DMS153 treated with DMSO at 0.1 percent for 48 hours (cell line): ENCODE measurements at regions not wholly inside any gene's neighbourhood (a gene's known extent, or its start where the extent isn't known, plus 50 kb on each side); places are given as distances from the start of the nearest gene placed in this dataset.

Experiments used
- DNase-seq: peaks from one replicate; lab custom pipeline; 2025; ENCODE audit not compliant: unreplicated experiment; lab: John Stamatoyannopoulos, UW

DNA sequence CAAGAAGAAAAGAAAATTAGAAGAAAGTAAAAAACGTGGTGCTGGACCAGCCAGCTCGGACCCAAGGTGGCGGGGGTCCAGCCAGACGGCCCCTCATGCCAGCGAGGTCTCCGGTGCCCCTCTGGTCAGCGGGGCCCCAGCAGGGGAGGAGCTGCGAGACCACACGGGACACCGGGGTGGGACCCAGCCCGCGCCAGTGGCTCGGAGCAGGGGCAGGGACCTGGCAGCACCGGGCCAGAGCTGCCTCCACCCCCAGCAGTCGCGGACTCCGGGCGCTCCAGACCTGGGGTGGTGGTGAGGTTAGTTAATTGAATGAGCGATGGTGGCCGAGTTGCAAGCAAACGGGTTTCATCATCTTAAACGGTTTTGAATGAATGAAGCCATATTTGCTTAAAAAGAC lies 289.9 kb upstream of the MC4R start:
- no peak for DNase-seq

DNA sequence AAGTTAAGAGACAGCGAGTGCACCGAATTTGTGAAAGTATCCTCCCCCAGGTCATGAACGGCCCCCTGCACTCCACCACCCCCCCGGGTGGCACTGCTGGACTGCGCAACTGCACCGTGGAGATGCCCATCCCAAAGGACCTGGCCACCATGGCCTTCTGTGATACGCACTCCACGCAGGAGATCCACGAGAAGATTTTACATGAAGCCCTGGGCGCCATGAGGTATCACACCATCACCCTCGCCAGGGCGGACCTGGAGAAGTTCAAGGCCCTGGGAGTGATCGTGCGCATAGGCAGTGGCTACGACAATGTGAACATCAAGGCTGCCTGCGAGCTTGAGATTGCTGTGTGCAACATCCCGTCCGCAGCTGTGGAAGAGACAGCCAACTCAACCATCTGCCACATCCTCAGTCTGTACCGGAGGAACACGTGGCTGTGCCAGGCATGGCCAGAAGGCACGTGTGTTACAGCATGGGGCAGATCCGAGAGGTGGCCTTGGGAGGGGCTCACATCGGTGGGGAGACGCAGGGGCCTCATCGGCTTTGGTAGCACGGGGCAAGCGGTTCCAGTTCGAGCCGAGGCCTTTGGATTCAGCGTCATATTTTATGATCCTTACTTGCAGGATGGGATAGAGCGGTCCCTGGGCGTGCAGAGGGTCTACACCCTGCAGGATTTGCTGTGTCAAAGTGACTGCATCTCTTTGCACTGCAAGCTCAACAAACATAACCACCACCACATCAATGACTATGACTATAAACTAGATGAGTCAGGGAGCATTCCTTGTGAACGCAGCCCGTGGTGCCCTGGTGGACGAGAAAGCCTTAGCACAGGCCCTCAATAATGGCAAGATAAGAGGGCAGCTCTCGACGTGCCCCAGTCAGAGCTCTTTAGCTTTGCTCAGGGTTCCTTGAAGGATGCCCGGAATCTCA lies 290.8 kb upstream of the MC4R start:
- DNase-seq = no peak

DNA sequence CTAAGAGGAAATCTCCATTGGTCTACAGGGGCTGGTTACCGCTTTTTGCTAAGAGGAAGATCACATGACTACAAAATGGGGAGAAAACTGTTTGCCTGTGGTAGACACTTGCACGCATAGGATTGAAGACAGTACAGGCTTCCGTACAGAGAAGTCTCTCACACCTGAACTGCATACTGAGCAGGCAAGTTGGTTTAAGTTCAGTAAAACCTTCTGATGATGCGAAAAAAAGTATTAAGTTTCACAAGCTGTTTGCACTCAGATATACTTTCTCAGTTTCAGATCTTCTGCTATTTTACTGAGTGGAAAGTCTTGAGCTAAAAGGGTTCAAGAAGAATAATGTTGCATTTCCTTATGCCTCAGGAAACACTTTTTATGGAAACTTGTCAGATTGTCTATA lies 292.2 kb upstream of the MC4R start:
- no peak for DNase-seq

DNA sequence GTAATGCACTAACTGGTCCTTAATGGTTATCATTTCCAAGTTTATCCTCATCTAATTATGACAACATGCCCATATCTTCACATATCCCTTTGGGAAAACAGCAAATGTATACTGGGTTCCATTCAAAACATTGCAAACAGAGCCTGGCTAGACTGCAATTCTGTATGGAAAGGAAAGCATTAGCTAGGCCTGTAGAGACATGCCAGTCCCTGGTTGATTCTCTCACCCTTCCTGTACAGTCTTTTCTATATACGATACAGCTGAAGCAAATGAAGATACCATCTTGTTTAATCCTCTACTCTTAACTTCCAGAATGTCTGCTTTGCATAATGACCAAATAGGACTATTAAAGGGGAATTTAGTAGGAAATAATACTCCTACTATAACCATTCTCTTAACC lies 294.4 kb upstream of the MC4R start:
- no peak for DNase-seq

- no peak for DNase-seq
These were observed 296.0 kb upstream of the MC4R start for GRCh38 chr18:60668583-60668982.

DNA sequence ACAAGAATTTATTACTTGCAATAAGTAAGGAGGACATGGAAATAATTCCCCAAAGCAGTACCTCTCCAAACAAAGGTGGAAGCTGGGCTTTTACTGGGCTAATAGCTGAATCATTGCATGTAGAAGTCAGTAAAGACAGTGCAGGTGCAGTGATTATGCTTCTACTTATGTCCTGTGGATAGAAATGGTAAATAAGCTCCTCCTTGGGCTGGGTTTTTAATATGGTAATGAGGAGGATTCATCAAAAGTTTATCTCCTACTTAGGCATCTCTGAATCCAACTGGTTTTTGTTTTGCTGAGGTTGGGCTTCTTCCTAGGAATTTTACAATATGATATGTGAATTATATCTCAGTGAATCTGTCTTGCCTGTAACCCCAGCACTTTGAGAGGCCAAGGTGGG lies 297.4 kb upstream of the MC4R start:
- no peak for DNase-seq

DNA sequence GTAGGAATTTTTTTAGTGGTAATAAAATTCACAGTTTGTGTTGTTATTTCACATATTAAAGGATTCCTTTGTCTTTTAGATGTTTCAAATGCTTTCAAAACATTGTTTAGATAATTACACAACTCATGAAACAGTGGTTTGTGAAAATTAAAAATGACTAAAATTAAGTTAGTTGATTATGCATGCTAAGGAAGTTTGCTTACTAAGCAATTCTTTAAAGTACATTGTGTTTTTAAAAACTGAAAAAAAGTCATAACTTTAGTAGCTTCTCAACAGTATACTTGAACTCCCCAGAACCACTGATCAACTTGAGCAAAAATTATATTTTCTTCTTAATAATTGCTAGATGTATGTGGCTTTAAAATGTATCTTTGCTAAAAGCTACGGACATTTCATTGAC lies 298.4 kb upstream of the MC4R start:
- DNase-seq = no peak

GRCh38 chr18:60675126-60675525 lies 302.6 kb upstream of the MC4R start:
- no peak for DNase-seq

- peak; percentile 90 for DNase-seq
These were observed 303.2 kb upstream of the MC4R start for GRCh38 chr18:60675801-60676200.

- DNase-seq = no peak
These were observed 304.2 kb upstream of the MC4R start for GRCh38 chr18:60676815-60677214.

GRCh38 chr18:60684843-60685513 lies 312.4 kb upstream of the MC4R start:
- peak; percentile 43 for DNase-seq

DNA sequence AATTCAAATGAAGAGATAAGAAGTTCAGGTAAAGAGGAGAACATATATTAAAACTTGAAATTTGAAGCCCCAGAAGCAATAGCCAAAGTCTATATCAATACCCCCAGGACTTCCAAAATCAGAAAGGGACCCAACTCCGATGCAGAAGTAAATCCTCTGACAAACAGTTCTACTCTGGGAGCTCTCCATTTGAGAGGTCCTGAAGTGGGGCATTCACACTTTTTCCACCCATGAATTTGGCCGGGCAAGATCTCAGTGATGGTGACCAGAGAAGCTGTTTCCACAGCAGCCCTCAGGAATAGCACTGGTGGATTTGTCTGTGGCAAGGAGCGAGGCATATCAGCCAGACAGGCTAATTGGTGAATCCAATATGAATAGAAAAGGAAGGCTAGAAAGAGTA lies 313.6 kb upstream of the MC4R start:
- DNase-seq = no peak

- no peak for DNase-seq
These were observed 318.5 kb upstream of the MC4R start for GRCh38 chr18:60691061-60691460.

- no peak for DNase-seq
These were observed 320.9 kb upstream of the MC4R start for GRCh38 chr18:60693426-60693825.

DNA sequence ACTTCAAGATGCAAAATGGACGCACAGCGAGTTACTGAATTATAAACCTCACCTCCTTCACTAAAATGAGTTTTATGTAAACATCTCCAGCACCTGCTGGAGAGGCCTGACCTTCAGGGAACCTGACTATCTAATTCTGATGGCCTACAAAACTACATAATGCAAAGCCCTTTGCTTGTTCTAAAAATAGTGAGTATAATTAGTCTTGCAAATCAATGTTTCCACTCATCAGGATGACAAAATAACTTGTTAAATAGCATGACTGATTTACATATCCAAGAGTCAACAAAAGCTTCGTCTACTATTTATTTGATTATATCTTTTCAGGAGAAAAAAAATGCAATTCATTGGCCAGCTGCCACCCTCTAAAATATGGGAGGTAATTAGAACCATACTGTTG lies 326.3 kb upstream of the MC4R start:
- peak; percentile 53 for DNase-seq

DNA sequence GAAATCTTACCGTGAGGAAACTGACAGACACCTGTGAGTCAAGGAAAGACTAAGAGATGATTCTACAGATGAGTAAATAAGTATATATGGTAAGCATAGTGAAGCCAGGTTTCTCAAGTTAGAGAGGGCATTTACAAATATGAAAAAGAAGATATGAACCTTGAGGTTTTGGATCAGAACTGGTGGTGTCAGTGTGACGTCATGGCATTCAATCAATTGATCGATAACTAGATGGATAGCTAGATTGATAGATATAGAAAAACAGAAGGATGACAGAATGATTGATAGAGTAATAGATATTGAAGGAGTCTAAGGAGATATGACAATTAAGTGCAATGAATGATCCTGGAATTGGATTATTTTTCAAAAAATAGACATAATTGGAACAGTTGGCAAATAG lies 350.2 kb upstream of the MC4R start:
- no peak for DNase-seq

DNA sequence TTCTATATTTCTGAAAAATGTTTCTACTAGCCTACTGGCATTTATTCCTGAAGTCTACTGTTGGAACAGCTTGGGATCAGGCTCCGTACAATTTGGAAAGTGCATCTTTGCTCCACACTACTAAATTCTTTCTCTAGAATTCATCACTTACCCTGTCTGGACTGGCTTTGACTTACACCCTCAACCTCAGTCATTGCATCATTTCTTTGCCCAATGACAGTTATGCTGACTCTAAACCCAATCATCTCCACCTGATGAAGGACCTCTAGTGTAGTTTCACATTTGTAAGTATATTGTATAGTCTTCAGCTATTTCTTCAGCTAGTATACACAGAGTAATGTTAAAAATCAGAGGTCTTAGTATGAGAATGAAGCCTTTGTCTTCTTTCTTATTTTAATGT lies 359.6 kb upstream of the MC4R start:
- no peak for DNase-seq

GRCh38 chr18:60739212-60739611 lies 366.6 kb upstream of the MC4R start:
- DNase-seq = no peak

- DNase-seq = no peak
These were observed 367.7 kb upstream of the MC4R start for GRCh38 chr18:60740313-60740712.

- DNase-seq = no peak
These were observed 373.9 kb upstream of the MC4R start for GRCh38 chr18:60746491-60746890.

- DNase-seq = no peak
These were observed 374.3 kb upstream of the MC4R start for GRCh38 chr18:60746919-60747318.

- DNase-seq = no peak
These were observed 381.2 kb upstream of the MC4R start for GRCh38 chr18:60753753-60754152.
